Fibroblast of pulmonary artery (primary cell): ENCODE measurements at regions not wholly inside any gene's neighbourhood (a gene's known extent, or its start where the extent isn't known, plus 50 kb on each side); places are given as distances from the start of the nearest gene placed in this dataset.

Source experiments
- DNase-seq: peaks from one replicate; pipeline ENCODE4 v3.0.0-alpha.2; 2010; ENCODE audit warnings: low read depth
- H3K4me3 ChIP-seq: replicated peaks from 2 replicates; pipeline ENCODE4 v1.5.1; 2011; ENCODE audit warnings: low read depth, mild to moderate bottlenecking, control low read depth, low read length, moderate library complexity
- CTCF ChIP-seq: IDR thresholded peaks from 2 replicates; pipeline ENCODE4 v1.5.1; 2011; ENCODE audit warnings: mild to moderate bottlenecking, control low read depth, low read length, inconsistent platforms; ENCODE audit errors: missing control alignments

- no peak for DNase-seq
- H3K4me3 ChIP-seq: no peak overlapping the region
- no peak for TF ChIP-seq CTCF
Measured at GRCh38 chr6:62681108-62681507, 395.1 kb upstream of the KHDRBS2 start.

- no peak overlapping the region for H3K4me3 ChIP-seq
- TF ChIP-seq CTCF: no peak
- no peak for DNase-seq
Measured at GRCh38 chr6:62672989-62673388, 387.0 kb upstream of the KHDRBS2 start.

- no peak overlapping the region for H3K4me3 ChIP-seq
- no peak for TF ChIP-seq CTCF
- DNase-seq: no peak
Measured at GRCh38 chr6:62670490-62671223, 384.6 kb upstream of the KHDRBS2 start.

GRCh38 chr6:62669831-62670230 lies 383.8 kb upstream of the KHDRBS2 start:
- TF ChIP-seq CTCF: no peak
- H3K4me3 ChIP-seq: no peak overlapping the region
- no peak for DNase-seq

- TF ChIP-seq CTCF: no peak
- peak; percentile 22 for DNase-seq
- H3K4me3 ChIP-seq: no peak overlapping the region
Measured at GRCh38 chr6:62652692-62653328, 366.8 kb upstream of the KHDRBS2 start.

- TF ChIP-seq CTCF: no peak
- no peak overlapping the region for H3K4me3 ChIP-seq
- no peak for DNase-seq
Measured at GRCh38 chr6:62645274-62645673, 359.2 kb upstream of the KHDRBS2 start.

GRCh38 chr6:62640749-62641148 lies 354.7 kb upstream of the KHDRBS2 start:
- no peak for DNase-seq
- H3K4me3 ChIP-seq: no peak overlapping the region
- no peak for TF ChIP-seq CTCF
